ENCODE measurements at regions not wholly inside any gene's neighbourhood (a gene's known extent, or its start where the extent isn't known, plus 50 kb on each side); places are given as distances from the start of the nearest gene placed in this dataset.

- H3K36me3 ChIP-seq: no peaks in the 10 kb centered on the region
- no peak for ATAC-seq
- peaks cover 0 to 11% (median 3%) of the 10 kb centered on the region in 3 donors for H3K4me1 ChIP-seq
- H3K9me3 ChIP-seq: no peaks in the 10 kb centered on the region
- 95 to 96% methylated on average over 5 of the region's 5 CpGs for WGBS, 2 donors (ENCODE audit: low coverage in 1 of 2)
- no peaks in the 10 kb centered on the region for H3K27me3 ChIP-seq
- H3K27ac ChIP-seq: no peak overlapping the region
- no peak overlapping the region for H3K4me3 ChIP-seq
- no peak for TF ChIP-seq POLR2A (IDR thresholded peaks at IDR 0.05)
- no peak for TF ChIP-seq POLR2AphosphoS5 (IDR thresholded peaks at IDR 0.05)
- TF ChIP-seq CTCF (IDR thresholded peaks at IDR 0.05): no peak
- no peak for TF ChIP-seq EP300 (IDR thresholded peaks at IDR 0.05)
Measured at GRCh38 chr1:244318512-244318911, 133.2 kb downstream of the ADSS2 start.

- no peak overlapping the region for H3K4me3 ChIP-seq
- 78 to 93% methylated on average over 5 to 9 of the region's 9 CpGs for WGBS, 2 donors (ENCODE audit: low coverage in 1 of 2)
- H3K9me3 ChIP-seq: no peaks in the 10 kb centered on the region
- no peaks in the 10 kb centered on the region for H3K36me3 ChIP-seq
- peak; percentile 27 for ATAC-seq
- TF ChIP-seq EP300 (IDR thresholded peaks at IDR 0.05) (no peak), POLR2AphosphoS5 (IDR thresholded peaks at IDR 0.05) (no peak), POLR2A (IDR thresholded peaks at IDR 0.05) (no peak), CTCF (IDR thresholded peaks at IDR 0.05) (no peak)
- no peaks in the 10 kb centered on the region for H3K27me3 ChIP-seq
- no peak overlapping the region for H3K27ac ChIP-seq
- H3K4me1 ChIP-seq: peaks cover 0 to 13% (median 4%) of the 10 kb centered on the region in 3 donors
Measured at GRCh38 chr1:244319283-244320132, 132.2 kb downstream of the ADSS2 start.

GRCh38 chr1:244322181-244322580 is 129.5 kb downstream of the ADSS2 start:
- no peak for TF ChIP-seq CTCF (IDR thresholded peaks at IDR 0.05)
- no peak for TF ChIP-seq POLR2AphosphoS5 (IDR thresholded peaks at IDR 0.05)
- no peak for TF ChIP-seq POLR2A (IDR thresholded peaks at IDR 0.05)
- TF ChIP-seq EP300 (IDR thresholded peaks at IDR 0.05): no peak
- H3K9me3 ChIP-seq: no peaks in the 10 kb centered on the region
- no peaks in the 10 kb centered on the region for H3K36me3 ChIP-seq
- WGBS, 2 donors (ENCODE audit: low coverage in 1 of 2): 70 to 83% methylated on average over 1 of the region's 1 CpG
- H3K27ac ChIP-seq: peak overlapping the region in 3 of 4 donors; percentile 51 to 70 (median 61)
- H3K27me3 ChIP-seq: no peaks in the 10 kb centered on the region
- peaks cover 0 to 13% (median 4%) of the 10 kb centered on the region in 3 donors for H3K4me1 ChIP-seq
- no peak for ATAC-seq
- H3K4me3 ChIP-seq: no peak overlapping the region

GRCh38 chr1:244322791-244323521 is 128.8 kb downstream of the ADSS2 start:
- no peaks in the 10 kb centered on the region for H3K27me3 ChIP-seq
- no peaks in the 10 kb centered on the region for H3K9me3 ChIP-seq
- WGBS, 2 donors (ENCODE audit: low coverage in 1 of 2): 16 to 37% methylated on average over 3 to 6 of the region's 6 CpGs
- no peak overlapping the region for H3K4me3 ChIP-seq
- H3K4me1 ChIP-seq: peaks cover 0 to 13% (median 4%) of the 10 kb centered on the region in 3 donors
- no peaks in the 10 kb centered on the region for H3K36me3 ChIP-seq
- no peak for TF ChIP-seq CTCF (IDR thresholded peaks at IDR 0.05)
- peak; percentile 53 for TF ChIP-seq POLR2AphosphoS5 (IDR thresholded peaks at IDR 0.05)
- TF ChIP-seq POLR2A (IDR thresholded peaks at IDR 0.05): no peak
- peak; percentile 86 for ATAC-seq
- H3K27ac ChIP-seq: peak overlapping the region in 3 of 4 donors; percentile 51 to 70 (median 61)
